GM21515 (cell line): ENCODE measurements at regions not wholly inside any gene's neighbourhood (a gene's known extent, or its start where the extent isn't known, plus 50 kb on each side); places are given as distances from the start of the nearest gene placed in this dataset.
A peak's percentile ranks its signal among the peaks of the same experiment; 100 is the strongest.

Experiments
- ATAC-seq: cut with Tn5 transposase; IDR thresholded peaks from one replicate; pipeline ENCODE4 v1.9.1; 2021; ENCODE audit not compliant: unreplicated experiment

GRCh38 chr5:54691656-54692055 lies 174.1 kb downstream of the SNX18 start:
- no peak for ATAC-seq

- ATAC-seq = no peak
Measured at GRCh38 chr5:54689411-54690251, 172.1 kb downstream of the SNX18 start.

GRCh38 chr5:54680998-54681397 lies 163.4 kb downstream of the SNX18 start:
- no peak for ATAC-seq

- ATAC-seq = no peak
Measured at GRCh38 chr5:54679686-54680085, 162.1 kb downstream of the SNX18 start.

- no peak for ATAC-seq
Measured at GRCh38 chr5:54678737-54679136, 161.2 kb downstream of the SNX18 start.

GRCh38 chr5:54676481-54677340 lies 159.2 kb downstream of the SNX18 start:
- no peak for ATAC-seq

- ATAC-seq = peak; percentile 67
Measured at GRCh38 chr5:54673523-54674225, 156.1 kb downstream of the SNX18 start.

GRCh38 chr5:54672871-54673270 lies 155.3 kb downstream of the SNX18 start:
- no peak for ATAC-seq

GRCh38 chr5:54671681-54672080 lies 154.1 kb downstream of the SNX18 start:
- no peak for ATAC-seq

- no peak for ATAC-seq
Measured at GRCh38 chr5:54671111-54671531, 153.6 kb downstream of the SNX18 start.

GRCh38 chr5:54670281-54670680 lies 152.7 kb downstream of the SNX18 start:
- no peak for ATAC-seq

- no peak for ATAC-seq
Measured at GRCh38 chr5:54669845-54670244, 152.3 kb downstream of the SNX18 start.

- ATAC-seq = no peak
Measured at GRCh38 chr5:54669285-54669684, 151.7 kb downstream of the SNX18 start.

- no peak for ATAC-seq
Measured at GRCh38 chr5:54668096-54668495, 150.5 kb downstream of the SNX18 start.

GRCh38 chr5:54667136-54667535 lies 149.6 kb downstream of the SNX18 start:
- no peak for ATAC-seq

- no peak for ATAC-seq
Measured at GRCh38 chr5:54663866-54664265, 146.3 kb downstream of the SNX18 start.

- no peak for ATAC-seq
Measured at GRCh38 chr5:54661111-54661510, 143.6 kb downstream of the SNX18 start.

GRCh38 chr5:54659700-54660131 lies 142.2 kb downstream of the SNX18 start:
- no peak for ATAC-seq

- no peak for ATAC-seq
Measured at GRCh38 chr5:54658010-54658409, 140.5 kb downstream of the SNX18 start.

GRCh38 chr5:54656261-54656728 lies 138.7 kb downstream of the SNX18 start:
- no peak for ATAC-seq

GRCh38 chr5:54655761-54656160 lies 138.2 kb downstream of the SNX18 start:
- ATAC-seq = no peak
